ENCODE measurements at regions not wholly inside any gene's neighbourhood (a gene's known extent, or its start where the extent isn't known, plus 50 kb on each side); places are given as distances from the start of the nearest gene placed in this dataset.

DNA sequence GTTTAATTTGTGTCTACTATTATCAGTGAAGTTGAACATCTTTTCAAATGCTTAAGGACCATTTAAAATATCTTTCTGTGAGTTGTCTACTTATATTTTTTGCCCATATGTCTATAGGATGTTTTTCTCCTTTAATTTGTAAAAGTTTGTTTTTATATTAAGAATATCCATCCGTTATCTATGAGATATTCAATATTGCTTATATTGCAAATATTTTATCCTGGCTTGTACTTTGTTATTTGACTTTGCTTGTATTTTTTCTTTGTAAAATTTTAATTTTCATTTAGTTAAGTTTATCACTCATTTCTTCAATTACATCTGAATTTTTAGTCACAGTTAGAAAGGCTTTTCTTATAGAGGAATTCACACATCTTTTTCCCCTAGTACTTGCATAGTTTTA is 117.0 kb upstream of the MLIP start:
- TF ChIP-seq EZH2phosphoT487 (IDR thresholded peaks at IDR 0.05; ENCODE audit: borderline replicate concordance, low read depth, low read length) = no peak
- TF ChIP-seq, protein P1, sequence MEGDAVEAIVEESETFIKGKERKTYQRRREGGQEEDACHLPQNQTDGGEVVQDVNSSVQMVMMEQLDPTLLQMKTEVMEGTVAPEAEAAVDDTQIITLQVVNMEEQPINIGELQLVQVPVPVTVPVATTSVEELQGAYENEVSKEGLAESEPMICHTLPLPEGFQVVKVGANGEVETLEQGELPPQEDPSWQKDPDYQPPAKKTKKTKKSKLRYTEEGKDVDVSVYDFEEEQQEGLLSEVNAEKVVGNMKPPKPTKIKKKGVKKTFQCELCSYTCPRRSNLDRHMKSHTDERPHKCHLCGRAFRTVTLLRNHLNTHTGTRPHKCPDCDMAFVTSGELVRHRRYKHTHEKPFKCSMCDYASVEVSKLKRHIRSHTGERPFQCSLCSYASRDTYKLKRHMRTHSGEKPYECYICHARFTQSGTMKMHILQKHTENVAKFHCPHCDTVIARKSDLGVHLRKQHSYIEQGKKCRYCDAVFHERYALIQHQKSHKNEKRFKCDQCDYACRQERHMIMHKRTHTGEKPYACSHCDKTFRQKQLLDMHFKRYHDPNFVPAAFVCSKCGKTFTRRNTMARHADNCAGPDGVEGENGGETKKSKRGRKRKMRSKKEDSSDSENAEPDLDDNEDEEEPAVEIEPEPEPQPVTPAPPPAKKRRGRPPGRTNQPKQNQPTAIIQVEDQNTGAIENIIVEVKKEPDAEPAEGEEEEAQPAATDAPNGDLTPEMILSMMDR (conservative IDR thresholded peaks at IDR 0.05; ENCODE audit: low read length) = no peak
- BruUV-seq (replicated peaks) = no TSS peak
- H4K20me1 ChIP-seq (ENCODE audit: insufficient read depth, low read length) = no peaks in the 10 kb centered on the region
- H3K79me2 ChIP-seq (ENCODE audit: insufficient read depth, low read depth, low read length) = no peaks in the 10 kb centered on the region
- no peak overlapping the region for H3K4me2 ChIP-seq (ENCODE audit: low read length)
- no peaks in the 10 kb centered on the region for H3K9me3 ChIP-seq (ENCODE audit: low read length)
- no peak overlapping the region for H3K27ac ChIP-seq (ENCODE audit: low read depth, low read length, poor library complexity, severe bottlenecking)
- intact Hi-C loops (cut with micrococcal nuclease; ENCODE audit: unreplicated experiment) = no loop called here
- ChIA-PET POLR2A (no interaction called here), CTCF (ENCODE audit: unreplicated experiment) (no interaction called here)
- H3K9me2 ChIP-seq (ENCODE audit: insufficient read depth, low read length) = no peaks in the 10 kb centered on the region
- no peak overlapping the region for H3K4me3 ChIP-seq (ENCODE audit: low read depth, low read length, poor library complexity, severe bottlenecking)
- no peaks in the 10 kb centered on the region for H3K36me3 ChIP-seq (ENCODE audit: insufficient read depth, low read length)
- no peaks in the 10 kb centered on the region for H3K4me1 ChIP-seq (ENCODE audit: insufficient read depth, low read length, poor library complexity, severe bottlenecking)
- no peak for DNase-seq (ENCODE audit: low spot score)
- no peak overlapping the region for H2AFZ ChIP-seq (ENCODE audit: low read length)

- no TSS peak for BruUV-seq (replicated peaks)
- DNase-seq (ENCODE audit: low spot score) = no peak
- ChIA-PET POLR2A (interaction anchor here (0.6 kb wide), 1 partner anchor 1955 kb away, joined by 3 read pairs; no protein-coding TSS in a partner anchor), CTCF (ENCODE audit: unreplicated experiment) (no interaction called here)
- intact Hi-C loops (cut with micrococcal nuclease; ENCODE audit: unreplicated experiment) = no loop called here
- H3K4me1 ChIP-seq (ENCODE audit: insufficient read depth, low read length, poor library complexity, severe bottlenecking) = no peaks in the 10 kb centered on the region
- no peaks in the 10 kb centered on the region for H3K79me2 ChIP-seq (ENCODE audit: insufficient read depth, low read depth, low read length)
- H3K9me2 ChIP-seq (ENCODE audit: insufficient read depth, low read length) = no peaks in the 10 kb centered on the region
- no peak for TF ChIP-seq EZH2phosphoT487 (IDR thresholded peaks at IDR 0.05; ENCODE audit: borderline replicate concordance, low read depth, low read length)
- TF ChIP-seq, protein P1 (conservative IDR thresholded peaks at IDR 0.05; ENCODE audit: low read length) = no peak
- H2AFZ ChIP-seq (ENCODE audit: low read length) = no peak overlapping the region
- no peaks in the 10 kb centered on the region for H3K36me3 ChIP-seq (ENCODE audit: insufficient read depth, low read length)
- no peak overlapping the region for H3K4me3 ChIP-seq (ENCODE audit: low read depth, low read length, poor library complexity, severe bottlenecking)
- no peaks in the 10 kb centered on the region for H4K20me1 ChIP-seq (ENCODE audit: insufficient read depth, low read length)
- H3K9me3 ChIP-seq (ENCODE audit: low read length) = no peaks in the 10 kb centered on the region
- H3K27ac ChIP-seq (ENCODE audit: low read depth, low read length, poor library complexity, severe bottlenecking) = no peak overlapping the region
- no peak overlapping the region for H3K4me2 ChIP-seq (ENCODE audit: low read length)
Measured at GRCh38 chr6:53995935-53996334, 115.3 kb upstream of the MLIP start.

- no TSS peak for BruUV-seq (replicated peaks)
- intact Hi-C loops (cut with micrococcal nuclease; ENCODE audit: unreplicated experiment) = no loop called here
- POLR2A ChIA-PET = no interaction called here
Measured at GRCh38 chr6:53998303-53998702, 112.9 kb upstream of the MLIP start.

More at GRCh38 chr6:53998303-53998702, 112.9 kb upstream of the MLIP start:
- no peaks in the 10 kb centered on the region for H4K20me1 ChIP-seq (ENCODE audit: insufficient read depth, low read length)
- no peaks in the 10 kb centered on the region for H3K4me1 ChIP-seq (ENCODE audit: insufficient read depth, low read length, poor library complexity, severe bottlenecking)
- no peak overlapping the region for H3K4me3 ChIP-seq (ENCODE audit: low read depth, low read length, poor library complexity, severe bottlenecking)
- H3K79me2 ChIP-seq (ENCODE audit: insufficient read depth, low read depth, low read length) = no peaks in the 10 kb centered on the region
- DNase-seq (ENCODE audit: low spot score) = no peak
- no peak overlapping the region for H3K27ac ChIP-seq (ENCODE audit: low read depth, low read length, poor library complexity, severe bottlenecking)
- no peak overlapping the region for H3K4me2 ChIP-seq (ENCODE audit: low read length)
- H2AFZ ChIP-seq (ENCODE audit: low read length) = no peak overlapping the region
- CTCF ChIA-PET (ENCODE audit: unreplicated experiment) = no interaction called here
- no peaks in the 10 kb centered on the region for H3K36me3 ChIP-seq (ENCODE audit: insufficient read depth, low read length)
- H3K9me2 ChIP-seq (ENCODE audit: insufficient read depth, low read length) = no peaks in the 10 kb centered on the region
- TF ChIP-seq, protein P1 (conservative IDR thresholded peaks at IDR 0.05; ENCODE audit: low read length) = no peak
- TF ChIP-seq EZH2phosphoT487 (IDR thresholded peaks at IDR 0.05; ENCODE audit: borderline replicate concordance, low read depth, low read length) = no peak
- no peaks in the 10 kb centered on the region for H3K9me3 ChIP-seq (ENCODE audit: low read length)
